ENCODE measurements at regions not wholly inside any gene's neighbourhood (a gene's known extent, or its start where the extent isn't known, plus 50 kb on each side); places are given as distances from the start of the nearest gene placed in this dataset.

GRCh38 chr9:129524582-129525270 is 96.2 kb downstream of the C9orf50 start:
- H3K4me1 Mint-ChIP-seq, result peaks cover 0 to 1% (median under 1%) of the 10 kb centered on the region in 4 donors
- CTCF ChIA-PET (ENCODE audit: partially characterized antibody), result no interaction called here
- no peak overlapping the region for H3K27ac ChIP-seq (ENCODE audit: low read depth, low read length)
- H3K4me1 ChIP-seq (ENCODE audit: insufficient read depth, low read length), result no peaks in the 10 kb centered on the region
- DNase-seq, result no peak
- intact Hi-C loops (cut with micrococcal nuclease), result no loop called here
- H3K27me3 Mint-ChIP-seq, result peaks cover 11 to 12% of the 10 kb centered on the region in 2 donors
- H3K36me3 Mint-ChIP-seq, result peaks cover 0 to 11% of the 10 kb centered on the region in 2 donors
- POLR2A ChIA-PET (ENCODE audit: partially characterized antibody), result no interaction called here
- H3K27ac Mint-ChIP-seq, result no peak overlapping the region
- no peak overlapping the region for H3K4me3 ChIP-seq (ENCODE audit: low read length in 2 of 2)
- H3K4me3 Mint-ChIP-seq, result no peak overlapping the region
- peaks cover 0 to 9% (median 8%) of the 10 kb centered on the region in 8 donors for H3K9me3 Mint-ChIP-seq
- H3K27me3 ChIP-seq (ENCODE audit: insufficient read depth, low read length), result no peaks in the 10 kb centered on the region
- no peaks in the 10 kb centered on the region for H3K9me3 ChIP-seq (ENCODE audit: control insufficient read depth in 1 of 2, low read length in 2 of 2)
- no peaks in the 10 kb centered on the region for H3K36me3 ChIP-seq (ENCODE audit: insufficient read depth, low read length)

GRCh38 chr9:129523943-129524581 is 96.8 kb downstream of the C9orf50 start:
- Mint-ChIP-seq H3K27ac (no peak overlapping the region), H3K4me3 (no peak overlapping the region), H3K27me3 (peaks cover 11 to 12% of the 10 kb centered on the region in 2 donors), H3K36me3 (peaks cover 0 to 10% of the 10 kb centered on the region in 2 donors), H3K9me3 (peaks cover 0 to 9% (median 8%) of the 10 kb centered on the region in 8 donors), H3K4me1 (peaks cover 0 to 1% (median 0%) of the 10 kb centered on the region in 4 donors)
- no peak for DNase-seq
- no peak overlapping the region for H3K4me3 ChIP-seq (ENCODE audit: low read length in 2 of 2)
- no peaks in the 10 kb centered on the region for H3K4me1 ChIP-seq (ENCODE audit: insufficient read depth, low read length)
- H3K27ac ChIP-seq (ENCODE audit: low read depth, low read length), result no peak overlapping the region
- H3K27me3 ChIP-seq (ENCODE audit: insufficient read depth, low read length), result no peaks in the 10 kb centered on the region
- intact Hi-C loops (cut with micrococcal nuclease), result no loop called here
- ChIA-PET CTCF (ENCODE audit: partially characterized antibody) (no interaction called here), POLR2A (ENCODE audit: partially characterized antibody) (no interaction called here)
- no peaks in the 10 kb centered on the region for H3K9me3 ChIP-seq (ENCODE audit: control insufficient read depth in 1 of 2, low read length in 2 of 2)
- no peaks in the 10 kb centered on the region for H3K36me3 ChIP-seq (ENCODE audit: insufficient read depth, low read length)

GRCh38 chr9:129522351-129522750 is 98.5 kb downstream of the C9orf50 start:
- Mint-ChIP-seq H3K4me1 (no peaks in the 10 kb centered on the region), H3K4me3 (no peak overlapping the region), H3K27me3 (peaks cover 9 to 12% of the 10 kb centered on the region in 2 donors), H3K36me3 (peaks cover 1 to 3% of the 10 kb centered on the region in 2 donors), H3K27ac (peak overlapping the region in 1 of 7 donors; percentile 23), H3K9me3 (peaks cover 0 to 17% (median 13%) of the 10 kb centered on the region in 8 donors)
- DNase-seq, result no peak
- ChIA-PET CTCF (ENCODE audit: partially characterized antibody) (no interaction called here), POLR2A (ENCODE audit: partially characterized antibody) (no interaction called here)
- no peaks in the 10 kb centered on the region for H3K36me3 ChIP-seq (ENCODE audit: insufficient read depth, low read length)
- no peak overlapping the region for H3K27ac ChIP-seq (ENCODE audit: low read depth, low read length)
- H3K27me3 ChIP-seq (ENCODE audit: insufficient read depth, low read length), result no peaks in the 10 kb centered on the region
- H3K4me3 ChIP-seq (ENCODE audit: low read length in 2 of 2), result no peak overlapping the region
- no peaks in the 10 kb centered on the region for H3K4me1 ChIP-seq (ENCODE audit: insufficient read depth, low read length)
- peaks cover 0 to 3% of the 10 kb centered on the region in 2 donors for H3K9me3 ChIP-seq (ENCODE audit: control insufficient read depth in 1 of 2, low read length in 2 of 2)
- intact Hi-C loops (cut with micrococcal nuclease), result no loop called here

GRCh38 chr9:129520082-129520481 is 100.8 kb downstream of the C9orf50 start:
- DNase-seq, result no peak
- Histone ChIP-seq H3K27ac (ENCODE audit: low read depth, low read length) (no peak overlapping the region), H3K9me3 (ENCODE audit: control insufficient read depth in 1 of 2, low read length in 2 of 2) (peaks cover 0 to 3% of the 10 kb centered on the region in 2 donors), H3K4me1 (ENCODE audit: insufficient read depth, low read length) (no peaks in the 10 kb centered on the region), H3K27me3 (ENCODE audit: insufficient read depth, low read length) (no peaks in the 10 kb centered on the region), H3K4me3 (ENCODE audit: low read length in 2 of 2) (no peak overlapping the region), H3K36me3 (ENCODE audit: insufficient read depth, low read length) (no peaks in the 10 kb centered on the region)
- Mint-ChIP-seq H3K4me3 (peak overlapping the region in 1 of 8 donors; percentile 41), H3K27me3 (peaks cover 7% of the 10 kb centered on the region in 2 donors), H3K4me1 (no peaks in the 10 kb centered on the region), H3K36me3 (peaks cover 3% of the 10 kb centered on the region in 2 donors), H3K9me3 (peaks cover 0 to 27% (median 17%) of the 10 kb centered on the region in 8 donors), H3K27ac (no peak overlapping the region)
- intact Hi-C loops (cut with micrococcal nuclease), result no loop called here
- ChIA-PET POLR2A (ENCODE audit: partially characterized antibody) (interaction anchor here (0.8 kb wide), 1 partner anchor 11 kb away, joined by 3 read pairs; no protein-coding TSS in a partner anchor), CTCF (ENCODE audit: partially characterized antibody) (no interaction called here)

GRCh38 chr9:129518074-129518473 is 102.8 kb downstream of the C9orf50 start:
- intact Hi-C loops (cut with micrococcal nuclease), result no loop called here
- no peaks in the 10 kb centered on the region for H3K36me3 ChIP-seq (ENCODE audit: insufficient read depth, low read length)
- no peak for DNase-seq
- H3K9me3 ChIP-seq (ENCODE audit: control insufficient read depth in 1 of 2, low read length in 2 of 2), result peaks cover 0 to 8% of the 10 kb centered on the region in 2 donors
- H3K27ac ChIP-seq (ENCODE audit: low read depth, low read length), result no peak overlapping the region
- no peaks in the 10 kb centered on the region for H3K27me3 ChIP-seq (ENCODE audit: insufficient read depth, low read length)
- H3K27ac Mint-ChIP-seq, result no peak overlapping the region
- no peak overlapping the region for H3K4me3 ChIP-seq (ENCODE audit: low read length in 2 of 2)
- peaks cover 2% of the 10 kb centered on the region in 2 donors for H3K27me3 Mint-ChIP-seq
- POLR2A ChIA-PET (ENCODE audit: partially characterized antibody), result no interaction called here
- no peak overlapping the region for H3K4me3 Mint-ChIP-seq
- H3K4me1 ChIP-seq (ENCODE audit: insufficient read depth, low read length), result no peaks in the 10 kb centered on the region
- peaks cover 0 to 38% (median 24%) of the 10 kb centered on the region in 8 donors for H3K9me3 Mint-ChIP-seq
- CTCF ChIA-PET (ENCODE audit: partially characterized antibody), result no interaction called here
- H3K4me1 Mint-ChIP-seq, result no peaks in the 10 kb centered on the region
- H3K36me3 Mint-ChIP-seq, result peaks cover 3 to 9% of the 10 kb centered on the region in 2 donors

GRCh38 chr9:129517006-129517405 is 103.9 kb downstream of the C9orf50 start:
- H3K4me1 ChIP-seq (ENCODE audit: insufficient read depth, low read length), result no peaks in the 10 kb centered on the region
- no peak for DNase-seq
- Mint-ChIP-seq H3K4me1 (no peaks in the 10 kb centered on the region), H3K9me3 (peaks cover 0 to 41% (median 26%) of the 10 kb centered on the region in 8 donors), H3K4me3 (no peak overlapping the region), H3K27me3 (no peaks in the 10 kb centered on the region), H3K27ac (no peak overlapping the region), H3K36me3 (peaks cover 3 to 9% of the 10 kb centered on the region in 2 donors)
- peaks cover 0 to 8% of the 10 kb centered on the region in 2 donors for H3K9me3 ChIP-seq (ENCODE audit: control insufficient read depth in 1 of 2, low read length in 2 of 2)
- ChIA-PET CTCF (ENCODE audit: partially characterized antibody) (no interaction called here), POLR2A (ENCODE audit: partially characterized antibody) (no interaction called here)
- no peak overlapping the region for H3K27ac ChIP-seq (ENCODE audit: low read depth, low read length)
- intact Hi-C loops (cut with micrococcal nuclease), result no loop called here
- no peaks in the 10 kb centered on the region for H3K27me3 ChIP-seq (ENCODE audit: insufficient read depth, low read length)
- no peak overlapping the region for H3K4me3 ChIP-seq (ENCODE audit: low read length in 2 of 2)
- no peaks in the 10 kb centered on the region for H3K36me3 ChIP-seq (ENCODE audit: insufficient read depth, low read length)

- H3K36me3 ChIP-seq (ENCODE audit: insufficient read depth, low read length), result no peaks in the 10 kb centered on the region
- no peak overlapping the region for H3K27ac Mint-ChIP-seq
- H3K9me3 Mint-ChIP-seq, result peaks cover 0 to 41% (median 27%) of the 10 kb centered on the region in 8 donors
- no peak overlapping the region for H3K27ac ChIP-seq (ENCODE audit: low read depth, low read length)
- peaks cover 0 to 8% of the 10 kb centered on the region in 2 donors for H3K9me3 ChIP-seq (ENCODE audit: control insufficient read depth in 1 of 2, low read length in 2 of 2)
- no peak overlapping the region for H3K4me3 Mint-ChIP-seq
- H3K4me1 ChIP-seq (ENCODE audit: insufficient read depth, low read length), result no peaks in the 10 kb centered on the region
- intact Hi-C loops (cut with micrococcal nuclease), result no loop called here
- H3K27me3 Mint-ChIP-seq, result no peaks in the 10 kb centered on the region
- no peak overlapping the region for H3K4me3 ChIP-seq (ENCODE audit: low read length in 2 of 2)
- no peak for DNase-seq
- peaks cover 3 to 9% of the 10 kb centered on the region in 2 donors for H3K36me3 Mint-ChIP-seq
- POLR2A ChIA-PET (ENCODE audit: partially characterized antibody), result interaction anchor here (1.4 kb wide), 1 partner anchor 20 kb away, joined by 3 read pairs; no protein-coding TSS in a partner anchor
- CTCF ChIA-PET (ENCODE audit: partially characterized antibody), result interaction anchor here (1.0 kb wide), 1 partner anchor 383 kb away, joined by 3 read pairs; no protein-coding TSS in a partner anchor
- no peaks in the 10 kb centered on the region for H3K27me3 ChIP-seq (ENCODE audit: insufficient read depth, low read length)
- H3K4me1 Mint-ChIP-seq, result no peaks in the 10 kb centered on the region
Measured at GRCh38 chr9:129514891-129515290, 106.0 kb downstream of the C9orf50 start.

Measured in CD4-positive, alpha-beta memory T cell (primary cell).